VCaP (cell line): ENCODE measurements at regions not wholly inside any gene's neighbourhood (a gene's known extent, or its start where the extent isn't known, plus 50 kb on each side); places are given as distances from the start of the nearest gene placed in this dataset.

Experiments
- H3K27ac ChIP-seq: fragments of 450-650 bp; 2 replicates; pipeline ENCODE4 v1.5.1; 2017
- CTCF ChIP-seq: fragments of 450-650 bp; conservative IDR thresholded peaks from 2 replicates; pipeline ENCODE4 v1.5.1; 2017; ENCODE audit warnings: mild to moderate bottlenecking, moderate library complexity

GRCh38 chr6:166036316-166037095 is 131.1 kb downstream of the TBXT start:
- TF ChIP-seq CTCF = no peak
- H3K27ac ChIP-seq = no peak overlapping the region

GRCh38 chr6:166032366-166033200 is 135.1 kb downstream of the TBXT start:
- TF ChIP-seq CTCF = peak; percentile 58
- no peak overlapping the region; the same call in 1 of the 2 replicates for H3K27ac ChIP-seq

GRCh38 chr6:166031275-166031674 is 136.4 kb downstream of the TBXT start:
- TF ChIP-seq CTCF = no peak
- H3K27ac ChIP-seq = no peak overlapping the region

GRCh38 chr6:166029506-166029905 is 138.1 kb downstream of the TBXT start:
- no peak overlapping the region for H3K27ac ChIP-seq
- TF ChIP-seq CTCF = no peak

GRCh38 chr6:166027761-166028160 is 139.9 kb downstream of the TBXT start:
- no peak for TF ChIP-seq CTCF
- H3K27ac ChIP-seq = no peak overlapping the region

GRCh38 chr6:166026586-166027126 is 141.0 kb downstream of the TBXT start:
- no peak overlapping the region for H3K27ac ChIP-seq
- TF ChIP-seq CTCF = no peak
